ENCODE measurements at regions not wholly inside any gene's neighbourhood (a gene's known extent, or its start where the extent isn't known, plus 50 kb on each side); places are given as distances from the start of the nearest gene placed in this dataset.

- TF ChIP-seq, protein P1, sequence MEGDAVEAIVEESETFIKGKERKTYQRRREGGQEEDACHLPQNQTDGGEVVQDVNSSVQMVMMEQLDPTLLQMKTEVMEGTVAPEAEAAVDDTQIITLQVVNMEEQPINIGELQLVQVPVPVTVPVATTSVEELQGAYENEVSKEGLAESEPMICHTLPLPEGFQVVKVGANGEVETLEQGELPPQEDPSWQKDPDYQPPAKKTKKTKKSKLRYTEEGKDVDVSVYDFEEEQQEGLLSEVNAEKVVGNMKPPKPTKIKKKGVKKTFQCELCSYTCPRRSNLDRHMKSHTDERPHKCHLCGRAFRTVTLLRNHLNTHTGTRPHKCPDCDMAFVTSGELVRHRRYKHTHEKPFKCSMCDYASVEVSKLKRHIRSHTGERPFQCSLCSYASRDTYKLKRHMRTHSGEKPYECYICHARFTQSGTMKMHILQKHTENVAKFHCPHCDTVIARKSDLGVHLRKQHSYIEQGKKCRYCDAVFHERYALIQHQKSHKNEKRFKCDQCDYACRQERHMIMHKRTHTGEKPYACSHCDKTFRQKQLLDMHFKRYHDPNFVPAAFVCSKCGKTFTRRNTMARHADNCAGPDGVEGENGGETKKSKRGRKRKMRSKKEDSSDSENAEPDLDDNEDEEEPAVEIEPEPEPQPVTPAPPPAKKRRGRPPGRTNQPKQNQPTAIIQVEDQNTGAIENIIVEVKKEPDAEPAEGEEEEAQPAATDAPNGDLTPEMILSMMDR (IDR thresholded peaks at IDR 0.05), result no peak
- no peak for TF ChIP-seq CEBPB (IDR thresholded peaks at IDR 0.05)
Observed at GRCh38 chr4:183586824-183587223, 72.2 kb downstream of the RWDD4 start.

Data from A549 (cell line).